COLO668 (cell line): ENCODE measurements at regions not wholly inside any gene's neighbourhood (a gene's known extent, or its start where the extent isn't known, plus 50 kb on each side); places are given as distances from the start of the nearest gene placed in this dataset.

Experiments used
- DNase-seq: peaks from one replicate; lab custom pipeline; 2025; ENCODE audit not compliant: unreplicated experiment; lab: John Stamatoyannopoulos, UW

DNA sequence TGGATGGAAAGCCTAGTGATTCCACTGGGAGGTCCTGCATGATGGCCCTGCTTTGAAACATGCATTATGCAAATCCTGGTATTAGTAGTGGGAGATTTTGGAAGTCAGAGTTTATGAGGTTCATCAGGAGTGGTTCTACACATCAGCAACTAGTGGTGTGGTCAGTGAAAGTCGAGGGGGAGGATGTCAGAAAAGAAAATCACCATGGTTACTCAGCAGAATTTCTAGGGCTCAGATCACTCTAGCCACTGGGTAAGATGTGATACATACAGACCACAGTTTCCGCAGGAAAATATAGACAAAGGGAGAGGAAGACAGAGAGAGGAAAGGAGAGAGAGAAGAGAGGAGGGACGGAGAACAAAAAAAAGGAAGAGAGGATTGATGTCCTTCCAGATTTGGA is 2100.7 kb upstream of the PIK3C3 start:
- DNase-seq: no peak

DNA sequence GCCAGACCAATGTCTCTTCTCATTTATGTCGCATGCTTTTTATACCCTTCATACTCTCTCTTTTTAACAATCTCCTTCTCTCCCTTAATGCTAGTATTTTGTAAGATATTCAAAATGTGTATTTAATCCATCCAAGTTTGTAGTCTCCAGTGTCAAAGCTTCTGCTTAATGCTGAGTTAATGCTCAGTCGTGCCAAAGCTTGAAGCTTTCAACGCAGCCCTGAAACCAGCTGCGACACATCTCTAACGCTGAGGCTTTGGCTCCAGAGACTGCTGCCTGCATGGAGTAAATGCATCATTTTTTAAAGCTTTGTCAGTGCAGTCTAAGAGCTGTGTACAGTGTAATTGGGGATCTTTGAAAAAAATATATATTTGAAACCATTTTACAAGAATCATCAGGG is 2108.8 kb upstream of the PIK3C3 start:
- DNase-seq: no peak

DNA sequence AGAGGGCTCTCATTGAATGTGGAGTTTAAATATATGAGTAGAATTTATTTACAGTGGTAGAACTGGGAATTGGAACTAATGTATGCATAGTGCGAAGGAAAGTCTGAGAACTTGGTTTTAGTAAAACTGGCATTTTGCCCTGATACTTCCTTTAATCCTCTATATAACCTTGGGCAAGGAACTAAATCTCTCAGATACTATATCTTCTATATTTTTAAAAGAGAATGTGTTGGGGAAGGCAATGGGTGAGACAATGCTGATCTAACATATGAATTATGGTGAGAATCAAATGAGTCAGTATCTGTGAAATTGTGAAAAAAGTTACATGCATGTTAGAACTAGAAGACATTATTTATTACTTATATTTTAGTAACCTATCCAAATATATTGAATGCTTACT is 2109.4 kb upstream of the PIK3C3 start:
- DNase-seq: no peak

DNA sequence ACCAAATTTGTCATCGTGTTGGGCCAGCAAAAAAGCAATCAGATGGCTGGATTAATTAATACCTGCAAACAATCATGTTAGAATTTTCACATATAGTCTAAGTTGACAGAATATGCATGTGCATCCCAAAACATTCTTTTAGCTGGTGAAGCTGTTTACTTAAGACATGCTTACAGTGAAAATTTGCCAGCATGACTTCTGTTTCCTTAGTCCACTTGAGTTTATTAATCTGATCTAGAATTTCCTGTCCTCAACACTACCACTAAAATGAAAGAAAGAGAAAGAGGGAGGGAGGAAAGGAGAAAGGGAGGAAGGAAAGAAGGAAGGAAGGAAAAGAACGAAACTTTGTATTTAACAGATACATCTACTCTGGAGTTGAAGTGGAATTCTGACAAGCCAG is 2109.9 kb upstream of the PIK3C3 start:
- no peak for DNase-seq

DNA sequence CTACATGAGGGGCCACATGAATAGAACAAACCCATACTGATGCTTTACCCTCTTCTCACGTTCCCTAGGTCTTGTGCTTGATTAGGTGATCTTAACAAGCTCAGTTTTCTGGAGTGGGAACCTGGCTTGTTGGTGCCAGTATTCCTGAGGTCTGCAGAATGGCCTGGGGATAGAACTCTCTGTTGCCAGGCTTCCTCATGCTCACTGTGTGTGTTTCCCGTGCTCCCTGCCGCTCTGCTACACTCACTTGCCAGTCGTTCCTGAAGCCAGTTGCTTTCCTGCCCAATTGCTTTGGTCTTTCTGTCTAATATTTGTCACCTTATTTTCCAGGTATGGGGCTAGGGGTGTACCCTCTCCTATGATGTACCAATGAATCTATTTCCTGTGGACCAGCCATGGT is 2111.5 kb upstream of the PIK3C3 start:
- DNase-seq: no peak

DNA sequence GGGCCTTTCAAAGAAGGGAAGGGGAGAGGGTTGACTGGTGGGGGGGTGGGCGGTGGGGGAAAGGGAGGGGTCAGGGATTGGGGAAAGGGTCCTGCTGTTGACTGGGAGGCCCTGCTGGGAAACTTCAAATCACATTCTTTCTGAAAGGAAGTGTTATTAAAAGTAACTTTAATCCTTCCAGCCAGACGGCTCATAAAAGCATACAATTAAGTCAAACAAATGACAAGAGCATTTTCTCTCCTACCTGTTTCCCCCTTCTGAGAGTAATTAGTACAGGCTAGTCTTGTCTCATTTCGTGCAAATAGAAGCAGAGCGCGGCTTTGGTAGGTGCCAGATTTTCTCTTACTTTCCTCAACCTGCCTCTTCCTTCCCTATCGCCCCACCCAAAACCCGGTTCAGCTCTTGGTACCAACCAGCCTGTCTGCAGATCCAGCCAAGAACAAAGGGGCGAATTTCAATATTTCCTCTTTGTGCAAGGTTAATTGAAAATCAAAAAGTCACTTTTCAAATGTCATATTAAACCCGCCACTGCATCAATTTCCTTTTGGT is 2112.6 kb upstream of the PIK3C3 start:
- no peak for DNase-seq

DNA sequence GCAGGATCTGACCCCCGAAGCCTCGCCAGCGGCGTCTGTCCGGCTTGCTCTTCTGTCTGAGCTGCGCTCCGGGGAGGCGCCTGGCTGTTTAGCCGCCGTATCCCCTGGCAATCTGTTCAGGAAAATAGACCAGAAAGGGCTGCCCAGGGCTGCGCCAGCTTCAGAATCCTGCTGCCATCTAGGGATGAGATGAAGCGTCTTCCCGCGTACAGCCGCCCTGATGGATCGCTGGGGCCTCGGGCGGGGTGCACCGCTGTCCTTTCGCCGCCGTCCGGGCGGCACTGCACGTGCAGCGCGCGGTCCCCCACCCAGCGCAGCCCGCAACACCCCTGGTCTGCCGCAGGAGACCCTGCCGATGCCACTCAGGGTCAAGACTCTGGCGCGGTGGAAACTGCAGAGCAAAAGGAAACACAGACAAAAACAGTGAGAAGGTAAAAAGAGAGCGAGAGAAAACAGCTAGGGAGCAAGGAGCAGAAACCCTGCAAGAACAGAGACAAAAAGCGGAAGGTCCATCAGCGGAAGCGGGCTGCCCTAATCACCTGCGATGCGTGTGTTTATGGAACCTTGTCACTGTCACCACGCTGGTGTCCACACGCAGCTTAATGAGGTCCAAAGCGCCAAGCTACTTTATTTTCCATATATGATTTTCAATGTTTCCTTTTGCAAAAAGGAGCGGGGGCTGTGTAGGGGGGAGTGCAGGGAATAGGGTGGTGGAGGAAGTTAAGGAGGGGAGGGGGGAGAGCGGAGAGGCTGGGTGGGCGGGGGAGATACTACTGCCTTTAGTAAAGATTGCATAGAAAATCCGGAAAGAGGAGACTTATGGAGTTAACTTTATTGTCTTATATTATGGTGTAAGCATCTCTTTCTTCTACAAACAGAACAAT is 2113.3 kb upstream of the PIK3C3 start:
- peak; percentile 83 for DNase-seq

DNA sequence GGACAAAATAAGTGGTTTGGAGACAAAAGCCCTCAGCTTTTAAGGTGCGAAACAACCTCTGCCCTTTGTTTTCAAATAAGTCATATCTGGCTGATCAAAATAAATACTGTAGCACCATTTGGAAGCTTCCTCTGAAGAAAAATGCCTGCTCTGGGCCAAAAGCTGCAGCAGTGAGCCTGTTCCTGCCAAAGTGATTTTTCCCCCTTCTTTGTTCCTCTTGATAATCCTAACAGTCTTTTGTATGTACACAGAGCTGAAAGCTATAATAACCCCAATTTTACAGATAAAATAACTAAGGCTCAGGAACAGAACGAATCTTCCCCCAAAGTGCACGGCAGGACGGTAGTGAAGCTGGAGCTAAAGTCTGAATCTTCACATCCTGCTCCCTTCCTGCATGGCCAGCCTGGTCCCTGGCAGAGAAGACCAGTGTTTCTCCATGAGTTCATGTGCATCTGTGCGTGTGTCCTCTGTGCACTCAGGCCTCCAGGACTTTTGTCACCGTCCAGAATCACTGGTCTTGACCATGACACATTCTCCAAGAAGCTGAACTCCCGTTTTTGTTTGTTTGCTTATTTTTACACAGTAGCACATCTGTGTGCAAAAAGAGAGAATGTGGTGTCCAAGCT is 2114.1 kb upstream of the PIK3C3 start:
- peak; percentile 44 for DNase-seq

DNA sequence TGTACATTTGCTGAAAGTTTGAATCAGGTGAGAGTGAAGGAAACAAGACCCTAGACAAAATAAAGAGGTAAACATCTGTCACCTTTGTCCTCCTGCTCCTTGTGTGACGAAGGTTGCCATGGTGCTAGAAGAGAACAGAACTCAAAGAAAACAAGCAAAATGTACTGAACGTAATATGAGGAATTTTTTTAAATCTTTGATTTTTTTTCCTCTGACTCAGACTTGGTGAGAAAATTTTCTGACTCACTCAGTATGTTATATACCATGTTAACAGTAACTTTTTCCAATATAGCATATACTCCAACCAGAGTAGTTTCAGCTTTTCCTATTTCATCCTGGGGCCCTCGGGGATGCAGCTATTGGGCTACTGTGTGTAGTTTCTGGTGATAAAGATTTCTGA is 2114.6 kb upstream of the PIK3C3 start:
- DNase-seq: no peak

DNA sequence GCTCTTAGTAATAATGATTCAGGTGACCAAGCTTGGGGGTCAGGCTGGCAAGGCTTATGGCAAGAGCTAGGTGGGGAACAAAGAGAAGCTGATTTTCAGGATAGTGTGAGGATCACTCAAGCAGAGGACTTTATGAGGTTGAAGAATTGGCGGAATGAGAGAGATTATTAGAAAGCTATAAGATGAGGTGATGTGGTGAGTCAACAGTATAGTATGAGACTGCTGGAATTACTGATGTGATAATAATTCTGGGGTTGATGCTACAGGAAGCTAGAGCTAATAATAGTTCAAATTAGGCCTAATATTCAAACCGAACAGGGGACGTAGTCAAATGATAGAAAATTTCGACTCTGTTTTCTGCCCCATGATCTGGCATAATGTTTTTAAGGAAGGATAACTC is 2115.3 kb upstream of the PIK3C3 start:
- no peak for DNase-seq

DNA sequence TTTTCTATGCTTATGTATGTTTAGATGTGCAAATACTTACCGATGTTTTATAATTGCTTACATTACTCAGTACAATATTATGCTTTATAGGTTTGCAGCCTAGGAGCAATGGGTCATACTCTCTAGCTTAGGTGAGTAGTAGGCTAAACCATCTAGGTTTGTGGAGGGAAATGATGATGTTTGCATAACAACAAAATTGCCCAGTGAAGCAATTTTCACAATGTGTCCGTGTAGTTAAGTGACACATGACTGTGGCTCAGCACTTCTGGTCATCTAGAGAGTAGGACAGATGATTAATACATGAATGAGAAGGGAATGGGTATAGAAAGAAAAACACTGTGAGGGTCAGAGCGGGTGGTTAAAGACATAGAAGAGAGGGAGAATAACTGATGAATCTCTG is 2116.2 kb upstream of the PIK3C3 start:
- no peak for DNase-seq

DNA sequence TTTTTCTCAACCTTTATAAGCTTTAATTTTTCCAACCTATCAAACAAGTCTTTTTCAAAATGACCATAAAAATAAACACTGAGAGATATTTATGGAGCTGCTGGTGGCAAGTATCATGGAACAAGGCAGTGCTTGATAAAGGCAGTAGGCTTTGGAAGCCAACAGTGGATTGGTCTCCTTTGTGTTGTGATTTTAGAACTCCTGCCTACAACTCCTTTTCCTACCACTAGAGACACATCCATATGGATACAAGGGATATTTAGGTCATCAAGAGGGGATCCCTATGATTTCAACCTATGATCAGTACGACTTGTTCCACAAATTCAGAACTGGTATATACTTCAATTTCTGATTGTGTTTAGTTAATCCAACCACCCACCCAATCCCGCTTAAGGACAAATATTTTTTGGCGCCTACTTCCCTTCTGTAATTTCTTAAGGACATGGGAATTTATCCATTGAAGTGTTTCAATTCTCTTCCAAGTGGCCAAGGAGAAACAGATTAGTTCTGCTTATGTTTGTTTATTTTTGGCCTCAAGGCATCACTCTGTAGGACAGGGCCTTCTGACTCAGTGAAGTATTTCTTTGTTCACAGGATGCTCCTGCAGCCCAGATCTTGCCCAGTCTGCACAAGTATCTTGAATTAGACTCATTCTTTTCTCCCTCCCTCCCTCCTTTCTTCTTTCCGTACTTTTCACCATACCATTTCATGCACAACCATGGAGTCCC is 2119.6 kb upstream of the PIK3C3 start:
- DNase-seq: no peak

DNA sequence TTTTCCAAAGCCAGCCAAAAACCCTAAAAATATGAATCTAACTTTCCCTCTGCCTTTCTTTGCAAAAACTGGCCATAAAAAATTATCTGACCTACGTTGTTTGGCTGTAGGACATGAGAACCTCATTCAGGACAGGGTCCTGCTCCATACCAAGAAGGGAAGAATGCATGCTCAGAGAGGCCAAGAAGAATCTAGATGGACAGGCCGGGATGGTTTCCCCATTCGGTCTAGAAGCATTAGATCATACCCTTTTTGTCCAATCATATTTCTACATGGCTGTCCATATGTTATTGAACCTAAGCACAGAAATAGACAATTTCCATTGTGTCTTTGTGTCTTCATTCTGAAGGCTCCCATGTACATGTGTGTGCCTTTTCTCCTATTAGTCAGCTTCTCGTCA is 2120.4 kb upstream of the PIK3C3 start:
- no peak for DNase-seq

DNA sequence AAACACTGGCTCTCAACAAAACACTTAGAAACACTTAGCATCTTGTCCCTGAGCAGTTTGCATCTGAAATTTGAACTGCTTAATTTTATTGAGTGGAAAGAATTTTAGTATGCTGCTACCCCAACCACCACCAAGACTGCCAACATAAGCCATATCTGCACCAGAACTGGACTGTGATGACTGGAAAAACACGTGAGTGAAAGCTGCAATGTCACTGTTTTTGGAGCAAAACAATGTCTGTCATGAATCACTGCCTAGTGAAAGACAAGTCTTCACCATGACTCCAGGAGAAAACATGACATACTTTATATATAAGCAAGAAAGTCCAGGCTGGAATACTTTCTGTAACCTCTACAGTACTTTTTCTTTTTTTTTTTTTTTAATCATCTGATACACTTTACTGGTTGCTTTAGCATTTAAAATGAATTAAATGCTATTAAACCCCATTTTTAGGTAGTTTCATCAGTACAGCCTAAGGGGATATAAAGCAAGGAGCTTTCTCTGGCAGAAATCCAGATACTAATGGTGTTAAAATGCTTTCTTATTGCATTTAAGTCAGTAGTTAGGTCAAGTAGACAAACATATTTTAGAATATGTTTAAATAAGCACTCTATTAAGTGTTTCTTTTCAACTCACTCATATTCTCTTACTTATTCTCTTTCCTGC is 2129.4 kb upstream of the PIK3C3 start:
- DNase-seq: no peak

DNA sequence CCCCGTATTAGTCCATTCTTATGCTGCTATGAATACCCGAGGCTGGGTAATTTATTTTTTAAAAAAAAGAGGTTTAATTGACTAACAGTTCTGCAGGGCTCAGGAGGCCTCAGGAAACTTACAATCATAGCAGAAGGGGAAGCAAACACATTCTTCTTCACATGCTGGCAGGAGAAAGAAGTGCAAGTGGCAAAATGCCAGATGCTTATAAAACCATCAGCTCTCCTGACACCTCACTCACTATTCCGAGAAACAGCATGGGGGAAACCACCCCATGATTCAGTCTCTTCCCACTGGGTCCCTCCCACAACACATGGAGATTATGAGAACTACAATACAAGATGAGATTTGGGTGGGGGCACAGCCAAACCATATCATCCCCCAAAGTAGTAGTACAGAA is 2148.5 kb upstream of the PIK3C3 start:
- DNase-seq: no peak

DNA sequence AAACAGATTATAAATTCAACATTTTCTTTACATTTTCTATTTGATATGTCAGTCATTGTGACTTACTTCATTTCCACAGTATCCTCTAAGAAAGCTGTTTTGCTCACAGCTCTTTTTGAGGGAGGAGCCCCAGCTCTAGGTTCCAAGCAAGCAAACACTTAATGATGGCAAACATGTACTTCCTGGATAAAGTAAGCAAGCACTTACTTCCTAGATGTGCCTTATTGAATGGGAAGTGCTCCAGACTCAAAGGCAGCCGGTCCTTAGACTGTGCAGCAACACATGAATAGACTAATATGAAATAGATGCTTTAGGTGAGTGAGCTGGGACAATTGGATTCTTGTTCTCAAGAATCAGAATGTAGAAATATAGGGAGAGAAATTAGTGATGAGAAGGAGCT is 2149.8 kb upstream of the PIK3C3 start:
- no peak for DNase-seq

DNA sequence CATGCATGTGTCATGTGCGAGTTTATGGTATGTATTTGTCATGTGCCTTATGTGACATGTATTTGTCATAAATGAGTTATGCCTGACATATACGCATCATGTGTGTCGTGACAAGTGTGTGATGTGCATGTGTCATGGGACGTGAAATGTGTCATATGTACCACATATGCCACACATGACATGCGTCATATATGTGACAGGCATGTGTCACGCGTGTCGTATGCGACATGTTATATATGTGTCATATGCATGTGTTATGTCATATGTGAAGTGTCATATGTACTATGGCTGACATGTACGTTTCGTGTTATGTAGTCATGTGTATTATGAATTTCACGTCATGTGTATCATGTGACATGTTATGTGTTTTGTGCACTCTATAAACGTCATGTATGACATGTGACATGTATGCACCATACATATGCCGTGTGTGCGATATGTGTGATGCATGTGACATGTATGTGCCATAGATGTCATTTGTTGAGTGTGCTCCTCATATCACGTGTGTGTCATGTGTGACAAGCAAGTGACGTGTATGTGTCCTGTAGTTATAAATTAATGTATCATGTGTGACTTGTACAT is 2152.3 kb upstream of the PIK3C3 start:
- DNase-seq: no peak

DNA sequence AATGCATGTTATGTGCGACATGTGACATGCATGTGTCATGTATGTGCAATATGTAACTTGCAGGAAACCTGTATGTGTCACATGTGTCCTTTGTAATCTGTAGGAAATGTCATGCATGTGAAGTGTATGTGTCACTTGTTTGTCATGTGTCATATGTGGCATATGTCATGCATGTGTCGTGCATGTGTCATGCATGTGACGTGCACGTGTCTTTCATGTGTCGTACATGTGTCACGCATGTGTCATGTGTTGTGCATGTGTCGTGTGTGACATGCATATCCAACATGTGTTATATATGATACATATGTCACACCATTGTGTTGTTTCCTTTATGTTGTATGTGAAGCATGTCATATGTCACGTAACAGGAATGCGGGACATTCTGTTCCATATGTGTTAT is 2153.2 kb upstream of the PIK3C3 start:
- DNase-seq: no peak

DNA sequence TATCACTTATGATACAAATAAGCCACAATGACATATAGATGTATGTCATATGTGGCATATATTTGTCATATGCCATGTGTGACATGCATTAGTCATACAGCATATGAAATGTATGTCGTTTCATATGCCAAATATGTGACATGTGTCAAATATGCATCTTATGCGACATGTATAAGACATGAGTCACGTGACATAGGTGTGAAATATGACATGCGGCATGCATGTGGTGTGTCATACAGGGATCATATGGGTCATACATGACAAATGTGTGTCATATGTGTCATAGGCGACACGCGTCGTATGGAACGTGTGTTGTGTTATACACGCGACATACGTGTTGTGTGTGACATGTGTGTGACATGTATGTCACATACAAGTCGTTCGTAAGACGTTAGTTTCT is 2154.0 kb upstream of the PIK3C3 start:
- no peak for DNase-seq

DNA sequence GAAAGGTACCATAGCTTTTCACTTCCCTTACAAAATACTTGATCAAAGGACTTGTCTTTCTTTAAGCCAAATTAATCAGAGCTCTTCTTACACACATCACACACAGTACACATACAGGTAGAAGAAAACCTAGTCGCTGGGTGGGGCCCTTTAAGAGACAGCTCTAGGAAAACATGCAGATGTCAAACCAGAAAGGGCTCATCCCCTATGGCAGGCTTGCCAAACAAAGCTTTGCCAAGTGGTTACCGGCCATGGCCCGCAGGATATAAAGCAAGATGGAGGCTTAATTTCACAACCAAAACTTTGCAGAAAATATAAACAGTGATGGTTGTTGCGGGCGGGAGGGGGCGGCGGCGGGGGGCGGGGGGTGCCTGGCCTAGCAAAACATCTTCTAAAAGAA is 2156.0 kb upstream of the PIK3C3 start:
- DNase-seq: peak; percentile 52

DNA sequence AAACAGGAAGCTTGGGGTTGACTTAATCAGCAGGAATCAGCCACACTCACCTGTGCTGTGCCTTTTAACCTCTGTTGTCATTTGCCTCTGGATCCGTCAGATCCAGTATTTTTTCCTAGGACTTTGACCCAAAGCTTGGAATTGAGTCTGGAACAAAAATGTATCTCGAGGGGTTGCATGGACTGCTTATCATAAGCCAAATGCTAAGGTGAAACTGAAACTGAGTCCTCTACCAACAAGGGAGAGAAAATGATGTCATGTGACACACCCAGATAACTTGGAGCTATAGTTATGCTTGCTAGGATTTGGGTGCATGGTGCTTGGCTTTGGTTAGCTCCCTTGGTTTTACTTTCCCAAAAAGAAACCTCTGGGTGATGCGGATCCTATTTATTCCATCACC is 2158.6 kb upstream of the PIK3C3 start:
- DNase-seq: no peak
